IMR-90 (cell line): ENCODE measurements at regions not wholly inside any gene's neighbourhood (a gene's known extent, or its start where the extent isn't known, plus 50 kb on each side); places are given as distances from the start of the nearest gene placed in this dataset.

Source experiments
- ATAC-seq: fragments of 200-7000 bp; cut with Tn5 transposase; 2 replicates; pipeline ENCODE4 v1.9.1; 2020; ENCODE audit warnings: low read depth, mild to moderate bottlenecking, moderate library complexity
- BruUV-seq: library from RNA; stranded (reverse); fragments of 400-500 nt; replicated peaks from 2 replicates; lab custom pipeline; 2021; lab: Mats Ljungman, UMichigan
- CTCF ChIA-PET: fragments of 300-600 bp; formaldehyde crosslinking; extraction: SDS; loops from one replicate; lab custom pipeline; 2021; ENCODE audit warnings: antibody characterized with exemption; lab: Yijun Ruan, JAX
- POLR2A ChIA-PET: fragments of 300-600 bp; sonication (Branson Sonifier 250); formaldehyde crosslinking; loops from one replicate; lab custom pipeline; 2022; ENCODE audit warnings: antibody characterized with exemption; ENCODE audit not compliant: unreplicated experiment; lab: Charles Lee
- DNase-seq: peaks from one replicate; pipeline ENCODE4 v3.0.0; 2013
- H2AFZ ChIP-seq: replicated peaks from 2 replicates; pipeline ENCODE3; 2013; ENCODE audit warnings: low read length, mild to moderate bottlenecking; ENCODE audit not compliant: poor library complexity
- H2AK5ac ChIP-seq: 2 replicates; pipeline ENCODE4 v1.6.1; 2013; ENCODE audit warnings: low read depth, low read length, inconsistent platforms
- H2AK9ac ChIP-seq: replicated peaks from 2 replicates; pipeline ENCODE3; 2013; ENCODE audit warnings: mild to moderate bottlenecking, low read depth, low read length, moderate library complexity; ENCODE audit not compliant: poor library complexity
- H2BK120ac ChIP-seq: 2 replicates; pipeline ENCODE4 v1.6.1; 2013; ENCODE audit warnings: low read depth, low read length, inconsistent platforms
- H2BK15ac ChIP-seq: 3 replicates; pipeline ENCODE4 v1.6.1; 2013; ENCODE audit warnings: low read depth, low read length, inconsistent platforms
- H2BK20ac ChIP-seq: 2 replicates; pipeline ENCODE4 v1.6.1; 2013; ENCODE audit warnings: low read depth, mild to moderate bottlenecking, inconsistent platforms, low read length, moderate library complexity
- H2BK5ac ChIP-seq: 2 replicates; pipeline ENCODE4 v1.6.1; 2013; ENCODE audit warnings: mild to moderate bottlenecking, low read depth, low read length, inconsistent platforms; ENCODE audit not compliant: poor library complexity, severe bottlenecking
- H3K14ac ChIP-seq: replicated peaks from 2 replicates; pipeline ENCODE4 v1.6.1; 2013; ENCODE audit warnings: low read depth, low read length, inconsistent platforms
- H3K18ac ChIP-seq: 2 replicates; pipeline ENCODE4 v1.6.1; 2013; ENCODE audit warnings: low read depth, low read length, control low read depth
- H3K23ac ChIP-seq: 2 replicates; pipeline ENCODE4 v1.6.1; 2013; ENCODE audit warnings: low read depth, low read length, inconsistent platforms
- H3K27ac ChIP-seq: 2 replicates; pipeline ENCODE4 v1.5.1; 2013; ENCODE audit warnings: mild to moderate bottlenecking, control low read depth, low read length; ENCODE audit not compliant: insufficient read depth
- H3K27me3 ChIP-seq: 2 replicates; pipeline ENCODE4 v1.6.1; 2013; ENCODE audit warnings: low read length; ENCODE audit not compliant: control insufficient read depth, insufficient read depth
- H3K36me3 ChIP-seq: 2 replicates; pipeline ENCODE4 v1.6.1; 2013; ENCODE audit warnings: low read length, mixed read lengths; ENCODE audit not compliant: control insufficient read depth, insufficient read depth
- H3K4ac ChIP-seq: 2 replicates; pipeline ENCODE4 v1.6.1; 2013; ENCODE audit warnings: low read depth, low read length, inconsistent platforms
- H3K4me1 ChIP-seq: 2 replicates; pipeline ENCODE4 v1.6.1; 2013; ENCODE audit warnings: low read length, mixed read lengths; ENCODE audit not compliant: control insufficient read depth, insufficient read depth
- H3K4me2 ChIP-seq: 2 replicates; pipeline ENCODE4 v1.6.1; 2013; ENCODE audit warnings: low read depth, mild to moderate bottlenecking, control low read depth, low read length, moderate library complexity
- H3K4me3 ChIP-seq: 2 replicates; pipeline ENCODE4 v1.5.1; 2013; ENCODE audit warnings: low read depth, mild to moderate bottlenecking, control low read depth, low read length, moderate library complexity; ENCODE audit not compliant: insufficient read depth
- H3K56ac ChIP-seq: 2 replicates; pipeline ENCODE4 v1.6.1; 2013; ENCODE audit warnings: low read length, inconsistent platforms; ENCODE audit not compliant: insufficient read depth; ENCODE audit errors: extremely low read depth
- H3K79me1 ChIP-seq, 2 experiments: 2 replicates each; pipeline ENCODE4 v1.6.1; 2013; ENCODE audit warnings: low read length in 2 of 2, inconsistent platforms in 1 of 2, low read depth in 1 of 2
- H3K9ac ChIP-seq: 2 replicates; pipeline ENCODE4 v1.6.1; 2013; ENCODE audit warnings: low read depth, low read length, control low read depth
- H3K9me1 ChIP-seq: 2 replicates; pipeline ENCODE4 v1.6.1; 2013; ENCODE audit warnings: low read length, inconsistent platforms; ENCODE audit not compliant: insufficient read depth
- H3K9me3 ChIP-seq: 2 replicates; pipeline ENCODE4 v1.6.1; 2013; ENCODE audit warnings: low read length; ENCODE audit not compliant: control insufficient read depth, insufficient read depth
- H4K20me1 ChIP-seq: 2 replicates; pipeline ENCODE4 v1.6.1; 2013; ENCODE audit warnings: low read length, inconsistent platforms; ENCODE audit not compliant: insufficient read depth
- H4K5ac ChIP-seq: 2 replicates; pipeline ENCODE4 v1.6.1; 2013; ENCODE audit warnings: mild to moderate bottlenecking, low read depth, low read length, control low read depth
- H4K8ac ChIP-seq, 2 experiments: 2 replicates each; pipeline ENCODE4 v1.6.1; 2013; ENCODE audit warnings: low read depth in 2 of 2, low read length in 2 of 2, control low read depth in 1 of 2, inconsistent platforms in 1 of 2
- H4K91ac ChIP-seq: 2 replicates; pipeline ENCODE4 v1.6.1; 2013; ENCODE audit warnings: low read depth, low read length, inconsistent platforms; ENCODE audit not compliant: insufficient read depth
- BHLHE40 ChIP-seq: fragments of 150-350 bp; IDR thresholded peaks from 2 replicates; pipeline ENCODE4 v1.6.1; 2016; ENCODE audit warnings: mild to moderate bottlenecking, low read depth, low read length
- CEBPB ChIP-seq: IDR thresholded peaks from 2 replicates; pipeline ENCODE4 v1.6.1; 2012; ENCODE audit warnings: low read depth, low read length, improper control_type of control experiment
- CHD1 ChIP-seq: IDR thresholded peaks from 2 replicates; pipeline ENCODE4 v1.6.1; 2012; ENCODE audit warnings: low read depth, low read length, improper control_type of control experiment
- FOS ChIP-seq: fragments of 150-350 bp; IDR thresholded peaks from 2 replicates; pipeline ENCODE4 v1.6.1; 2016; ENCODE audit warnings: low read depth, low read length
- MAFK ChIP-seq: IDR thresholded peaks from 2 replicates; pipeline ENCODE4 v1.6.1; 2012; ENCODE audit warnings: low read depth, low read length, improper control_type of control experiment
- MAZ ChIP-seq: IDR thresholded peaks from 2 replicates; pipeline ENCODE4 v1.6.1; 2012; ENCODE audit warnings: low read depth, mild to moderate bottlenecking, low read length, improper control_type of control experiment, moderate library complexity, borderline replicate concordance
- MXI1 ChIP-seq: IDR thresholded peaks from 2 replicates; pipeline ENCODE4 v1.6.1; 2012; ENCODE audit warnings: low read depth, mild to moderate bottlenecking, low read length, moderate library complexity, borderline replicate concordance
- NFE2L2 ChIP-seq: fragments of 150-350 bp; IDR thresholded peaks from 2 replicates; pipeline ENCODE4 v1.6.1; 2016; ENCODE audit warnings: low read depth, mild to moderate bottlenecking, low read length
- POLR2A ChIP-seq: IDR thresholded peaks from 2 replicates; pipeline ENCODE4 v1.6.1; 2012; ENCODE audit warnings: mild to moderate bottlenecking, low read depth, low read length
- RAD21 ChIP-seq: IDR thresholded peaks from 2 replicates; pipeline ENCODE4 v1.6.1; 2012; ENCODE audit warnings: low read length, improper control_type of control experiment
- RCOR1 ChIP-seq: IDR thresholded peaks from 2 replicates; pipeline ENCODE4 v1.6.1; 2012; ENCODE audit warnings: mild to moderate bottlenecking, low read length, improper control_type of control experiment; ENCODE audit not compliant: insufficient replicate concordance
- RFX5 ChIP-seq: IDR thresholded peaks from 2 replicates; pipeline ENCODE4 v1.8.0; 2012; ENCODE audit warnings: low read depth, mild to moderate bottlenecking, low read length, moderate library complexity
- SMC3 ChIP-seq: fragments of 150-350 bp; IDR thresholded peaks from 2 replicates; pipeline ENCODE4 v1.6.1; 2016; ENCODE audit warnings: low read depth, mild to moderate bottlenecking, antibody characterized with exemption, low read length, moderate library complexity
- WGBS, 2 experiments: methylation state at CpG; one replicate each; pipeline versions ENCODE4 v1.1.5 to v1.1.7; 2013; ENCODE audit warnings: missing lambda C conversion rate in 2 of 2; ENCODE audit not compliant: insufficient read length in 1 of 2; ENCODE audit errors: extremely low coverage in 2 of 2; 5-methylcytosine and 5-hydroxymethylcytosine counted together
- dilution Hi-C: fragments of 300-500 bp; cut with HindIII; formaldehyde crosslinking; loops from one replicate; pipeline ENCODE4 v1.14.3; 2018; ENCODE audit warnings: low sequenced_read_pairs; ENCODE audit not compliant: unreplicated experiment
- in situ Hi-C: fragments of 300-500 bp; cut with MboI; formaldehyde crosslinking; loops from 3 replicates; pipeline ENCODE4 v1.14.3; 2019; ENCODE audit warnings: low sequenced_read_pairs, inconsistent platforms, mixed read lengths
- intact Hi-C: fragments of 100-400 bp; cut with micrococcal nuclease; formaldehyde crosslinking; loops from 2 replicates; pipeline ENCODE4 v1.10.0; 2022
- TF ChIP-seq, protein P1 (sequence below): fragments of 150-350 bp; IDR thresholded peaks from 2 replicates; pipeline ENCODE4 v1.6.1; 2016; ENCODE audit warnings: low read depth, mild to moderate bottlenecking, low read length, moderate library complexity, borderline replicate concordance
- TF ChIP-seq, protein P2 (sequence below): conservative IDR thresholded peaks from 2 replicates; pipeline ENCODE4 v1.5.1; 2012; ENCODE audit warnings: mild to moderate bottlenecking, low read depth, low read length, improper control_type of control experiment
- TF ChIP-seq, protein P3 (sequence below): fragments of 150-350 bp; IDR thresholded peaks from 2 replicates; pipeline ENCODE4 v1.6.1; 2017; ENCODE audit warnings: mild to moderate bottlenecking, antibody characterized with exemption, low read length, low read depth

DNA sequence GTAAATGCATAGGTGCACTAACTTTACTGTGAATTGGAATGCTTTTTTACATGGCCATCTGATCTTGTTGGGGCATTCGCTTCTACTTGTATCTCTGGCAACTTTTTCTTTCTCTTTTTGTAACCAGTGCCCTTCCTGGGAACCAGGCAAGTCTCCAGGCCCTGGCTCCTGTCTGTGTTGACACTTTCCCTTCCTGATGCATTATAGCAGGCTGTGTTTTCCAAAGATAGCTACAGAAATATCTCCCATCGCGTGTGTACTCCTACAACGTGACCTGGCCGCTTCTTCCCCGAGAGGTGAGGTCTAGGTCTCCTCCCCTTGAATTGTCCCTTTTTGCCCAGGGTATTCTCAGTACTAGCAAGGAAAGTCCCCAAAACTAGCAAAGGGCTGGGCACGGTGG, 81.1 kb upstream of the SPIN1 start:
- in situ Hi-C loops (no loop called here), dilution Hi-C loops (no loop called here), intact Hi-C loops (no loop called here)
- Histone ChIP-seq H3K9me1 (no peaks in the 10 kb centered on the region), H3K14ac (no peak overlapping the region), H3K4me3 (no peak overlapping the region), H3K4ac (no peak overlapping the region), H3K27me3 (peaks cover 4% of the 10 kb centered on the region; the same call in 1 of the 2 replicates), H3K79me1 (no peaks in the 10 kb centered on the region), H3K27ac (no peak overlapping the region), H4K5ac (no peak overlapping the region), H2AFZ (no peak overlapping the region), H3K36me3 (no peaks in the 10 kb centered on the region), H2BK15ac (no peak overlapping the region), H2BK5ac (no peak overlapping the region), H3K23ac (no peak overlapping the region), H3K18ac (no peak overlapping the region), H2AK5ac (no peak overlapping the region), H3K9me3 (no peaks in the 10 kb centered on the region), H3K9ac (no peak overlapping the region), H2AK9ac (no peak overlapping the region), H2BK120ac (no peak overlapping the region), H3K4me1 (peaks cover 3% of the 10 kb centered on the region; the same call in 1 of the 2 replicates), H3K4me2 (no peak overlapping the region), H4K20me1 (no peaks in the 10 kb centered on the region), H3K56ac (no peak overlapping the region), H4K91ac (no peak overlapping the region), H2BK20ac (no peak overlapping the region), H4K8ac (no peak overlapping the region)
- ATAC-seq: no peak
- TF ChIP-seq FOS: no peak
- TF ChIP-seq MAFK: no peak
- no peak for TF ChIP-seq RAD21
- TF ChIP-seq MXI1: no peak
- TF ChIP-seq RCOR1: no peak
- no peak for TF ChIP-seq SMC3
- no peak for TF ChIP-seq MAZ
- TF ChIP-seq NFE2L2: no peak
- TF ChIP-seq, protein P1, sequence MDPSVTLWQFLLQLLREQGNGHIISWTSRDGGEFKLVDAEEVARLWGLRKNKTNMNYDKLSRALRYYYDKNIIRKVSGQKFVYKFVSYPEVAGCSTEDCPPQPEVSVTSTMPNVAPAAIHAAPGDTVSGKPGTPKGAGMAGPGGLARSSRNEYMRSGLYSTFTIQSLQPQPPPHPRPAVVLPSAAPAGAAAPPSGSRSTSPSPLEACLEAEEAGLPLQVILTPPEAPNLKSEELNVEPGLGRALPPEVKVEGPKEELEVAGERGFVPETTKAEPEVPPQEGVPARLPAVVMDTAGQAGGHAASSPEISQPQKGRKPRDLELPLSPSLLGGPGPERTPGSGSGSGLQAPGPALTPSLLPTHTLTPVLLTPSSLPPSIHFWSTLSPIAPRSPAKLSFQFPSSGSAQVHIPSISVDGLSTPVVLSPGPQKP: no peak
- TF ChIP-seq, protein P2, sequence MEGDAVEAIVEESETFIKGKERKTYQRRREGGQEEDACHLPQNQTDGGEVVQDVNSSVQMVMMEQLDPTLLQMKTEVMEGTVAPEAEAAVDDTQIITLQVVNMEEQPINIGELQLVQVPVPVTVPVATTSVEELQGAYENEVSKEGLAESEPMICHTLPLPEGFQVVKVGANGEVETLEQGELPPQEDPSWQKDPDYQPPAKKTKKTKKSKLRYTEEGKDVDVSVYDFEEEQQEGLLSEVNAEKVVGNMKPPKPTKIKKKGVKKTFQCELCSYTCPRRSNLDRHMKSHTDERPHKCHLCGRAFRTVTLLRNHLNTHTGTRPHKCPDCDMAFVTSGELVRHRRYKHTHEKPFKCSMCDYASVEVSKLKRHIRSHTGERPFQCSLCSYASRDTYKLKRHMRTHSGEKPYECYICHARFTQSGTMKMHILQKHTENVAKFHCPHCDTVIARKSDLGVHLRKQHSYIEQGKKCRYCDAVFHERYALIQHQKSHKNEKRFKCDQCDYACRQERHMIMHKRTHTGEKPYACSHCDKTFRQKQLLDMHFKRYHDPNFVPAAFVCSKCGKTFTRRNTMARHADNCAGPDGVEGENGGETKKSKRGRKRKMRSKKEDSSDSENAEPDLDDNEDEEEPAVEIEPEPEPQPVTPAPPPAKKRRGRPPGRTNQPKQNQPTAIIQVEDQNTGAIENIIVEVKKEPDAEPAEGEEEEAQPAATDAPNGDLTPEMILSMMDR: no peak
- TF ChIP-seq POLR2A: no peak
- TF ChIP-seq CEBPB: no peak
- TF ChIP-seq, protein P3, sequence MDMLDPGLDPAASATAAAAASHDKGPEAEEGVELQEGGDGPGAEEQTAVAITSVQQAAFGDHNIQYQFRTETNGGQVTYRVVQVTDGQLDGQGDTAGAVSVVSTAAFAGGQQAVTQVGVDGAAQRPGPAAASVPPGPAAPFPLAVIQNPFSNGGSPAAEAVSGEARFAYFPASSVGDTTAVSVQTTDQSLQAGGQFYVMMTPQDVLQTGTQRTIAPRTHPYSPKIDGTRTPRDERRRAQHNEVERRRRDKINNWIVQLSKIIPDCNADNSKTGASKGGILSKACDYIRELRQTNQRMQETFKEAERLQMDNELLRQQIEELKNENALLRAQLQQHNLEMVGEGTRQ: no peak
- no peak for TF ChIP-seq RFX5
- no peak for TF ChIP-seq CHD1
- no peak for TF ChIP-seq BHLHE40
- ChIA-PET POLR2A (no interaction called here), CTCF (no interaction called here)
- WGBS, 2 experiments: 94% methylated on average over 5 of the region's 7 CpGs; no CpG with 5 or more reads in 1 of the 2 experiments
- no peak for DNase-seq
- BruUV-seq: no TSS peak
